H1 (cell line): ENCODE measurements at regions not wholly inside any gene's neighbourhood (a gene's known extent, or its start where the extent isn't known, plus 50 kb on each side); places are given as distances from the start of the nearest gene placed in this dataset.

Experiments used
- CTCF ChIA-PET: fragments of 300-600 bp; sonication (Branson Sonifier 250); formaldehyde crosslinking; loops from one replicate; lab custom pipeline; 2021; ENCODE audit not compliant: partially characterized antibody; lab: Charles Lee
- POLR2A ChIA-PET: fragments of 300-600 bp; sonication (Branson Sonifier 250); formaldehyde crosslinking; loops from one replicate; lab custom pipeline; 2021; ENCODE audit warnings: inconsistent platforms; ENCODE audit not compliant: partially characterized antibody; lab: Charles Lee
- DNase-seq, 2 experiments: peaks; one replicate each; pipeline versions ENCODE4 v3.0.0 to v3.0.0-alpha.2; 2010 to 2022; ENCODE audit warnings: low spot score in 2 of 2, low read depth in 1 of 2, mixed read lengths in 1 of 2
- FAIRE-seq: peaks from 2 replicates; lab custom pipeline; 2011; peaks lifted over from hg19 to GRCh38; lab: Jason Lieb, UNC
- H2AFZ ChIP-seq: 2 replicates; pipeline ENCODE4 v1.8.1; 2012; ENCODE audit warnings: low read length, inconsistent platforms
- H2AK5ac ChIP-seq: 2 replicates; pipeline ENCODE4 v1.6.1; 2013; ENCODE audit warnings: low read depth, low read length
- H2BK120ac ChIP-seq: replicated peaks from 2 replicates; pipeline ENCODE3; 2013; ENCODE audit warnings: low read depth, low read length, inconsistent platforms
- H2BK12ac ChIP-seq: 2 replicates; pipeline ENCODE4 v1.6.1; 2013; ENCODE audit warnings: low read depth, low read length
- H2BK15ac ChIP-seq: 2 replicates; pipeline ENCODE4 v1.6.1; 2013; ENCODE audit warnings: low read length
- H2BK20ac ChIP-seq: 2 replicates; pipeline ENCODE4 v1.6.1; 2013; ENCODE audit warnings: low read length
- H2BK5ac ChIP-seq: 2 replicates; pipeline ENCODE4 v1.6.1; 2013; ENCODE audit warnings: low read depth, low read length
- H3K14ac ChIP-seq: 2 replicates; pipeline ENCODE4 v1.6.1; 2013; ENCODE audit warnings: inconsistent platforms; ENCODE audit not compliant: insufficient read length
- H3K18ac ChIP-seq: 2 replicates; pipeline ENCODE4 v1.6.1; 2013; ENCODE audit warnings: low read length; ENCODE audit errors: extremely low read depth
- H3K23ac ChIP-seq: 2 replicates; pipeline ENCODE4 v1.6.1; 2013; ENCODE audit warnings: inconsistent platforms; ENCODE audit not compliant: insufficient read length
- H3K23me2 ChIP-seq: 2 replicates; pipeline ENCODE4 v1.6.1; 2013; ENCODE audit warnings: low read depth, low read length
- H3K27ac ChIP-seq: 2 replicates; pipeline ENCODE4 v1.6.1; 2011; ENCODE audit warnings: low read depth, low read length, inconsistent platforms
- H3K27me3 ChIP-seq, 4 experiments: replicated peaks in 1 of 4; 1 replicate in 1 of 4; 2 replicates in 3 of 4; pipeline versions ENCODE4 v1.6.1 to v1.8.1; 2011 to 2013; ENCODE audit warnings: low read length in 3 of 4, mild to moderate bottlenecking in 3 of 4, inconsistent platforms in 2 of 4, mixed read lengths in 2 of 4, moderate library complexity in 1 of 4; ENCODE audit not compliant: control insufficient read depth in 3 of 4, insufficient read depth in 3 of 4; ENCODE audit errors: extremely low read depth in 1 of 4
- H3K36me3 ChIP-seq, 4 experiments: 2 replicates each; pipeline versions ENCODE4 v1.6.1 to v1.8.1; 2011 to 2013; ENCODE audit warnings: mild to moderate bottlenecking in 4 of 4, low read length in 3 of 4, moderate library complexity in 2 of 4, control low read depth in 1 of 4, inconsistent platforms in 1 of 4; ENCODE audit not compliant: insufficient read depth in 4 of 4, control insufficient read depth in 2 of 4
- H3K4ac ChIP-seq: replicated peaks from 2 replicates; pipeline ENCODE3; 2013; ENCODE audit warnings: low read length, low read depth, mixed read lengths, inconsistent platforms; ENCODE audit not compliant: insufficient read length
- H3K4me1 ChIP-seq, 4 experiments: replicated peaks in 1 of 4; 1 replicate in 1 of 4; 2 replicates in 3 of 4; pipeline versions ENCODE4 v1.6.1 to v1.8.1; 2011 to 2013; ENCODE audit warnings: low read length in 3 of 4, inconsistent platforms in 2 of 4, mixed read lengths in 1 of 4; ENCODE audit not compliant: insufficient read depth in 4 of 4, control insufficient read depth in 3 of 4
- H3K4me2 ChIP-seq, 2 experiments: 2 replicates each; pipeline versions ENCODE4 v1.6.1 to v1.8.1; 2011 to 2013; ENCODE audit warnings: low read depth in 2 of 2, low read length in 2 of 2, control low read depth in 1 of 2, inconsistent platforms in 1 of 2, mild to moderate bottlenecking in 1 of 2; ENCODE audit not compliant: insufficient read depth in 1 of 2
- H3K4me3 ChIP-seq, 4 experiments: fragments of 200-600, 300-600 bp in 1 of 4; sonication (generic), shearing (Covaris generic), sonication (Bioruptor Twin) in 1 of 4; 2 replicates each; pipeline versions ENCODE4 v1.5.1 to v1.8.1; 2011 to 2016; ENCODE audit warnings: low read length in 4 of 4, low read depth in 3 of 4, control low read depth in 2 of 4, inconsistent platforms in 2 of 4, mild to moderate bottlenecking in 2 of 4, mixed read lengths in 1 of 4, moderate library complexity in 1 of 4; ENCODE audit not compliant: insufficient read depth in 2 of 4; ENCODE audit errors: extremely low read depth in 1 of 4
- H3K56ac ChIP-seq: replicated peaks from 2 replicates; pipeline ENCODE3; 2013; ENCODE audit warnings: low read depth, mild to moderate bottlenecking, mixed read lengths, low read length, inconsistent platforms; ENCODE audit not compliant: insufficient read length
- H3K79me1 ChIP-seq: 2 replicates; pipeline ENCODE4 v1.6.1; 2013; ENCODE audit warnings: low read depth, low read length, control low read depth
- H3K79me2 ChIP-seq, 2 experiments: 2 replicates each; pipeline versions ENCODE4 v1.6.1 to v1.8.1; 2012 to 2013; ENCODE audit warnings: low read length in 2 of 2, mild to moderate bottlenecking in 2 of 2, inconsistent platforms in 1 of 2; ENCODE audit not compliant: insufficient read depth in 2 of 2, control insufficient read depth in 1 of 2
- H3K9ac ChIP-seq, 4 experiments: replicated peaks in 1 of 4; 1 replicate in 1 of 4; 2 replicates in 3 of 4; pipeline versions ENCODE4 v1.6.1 to v1.8.1; 2011 to 2013; ENCODE audit warnings: low read depth in 3 of 4, low read length in 3 of 4, control low read depth in 2 of 4, mild to moderate bottlenecking in 2 of 4, moderate library complexity in 2 of 4, inconsistent platforms in 1 of 4; ENCODE audit errors: extremely low read depth in 1 of 4
- H3K9me3 ChIP-seq, 2 experiments: 2 replicates each; pipeline versions ENCODE4 v1.6.1 to v1.8.1; 2012 to 2013; ENCODE audit warnings: mild to moderate bottlenecking in 2 of 2, moderate library complexity in 2 of 2, control low read depth in 1 of 2, inconsistent platforms in 1 of 2, low read depth in 1 of 2, low read length in 1 of 2, mixed read lengths in 1 of 2; ENCODE audit not compliant: insufficient read depth in 2 of 2
- H4K20me1 ChIP-seq, 2 experiments: replicated peaks in 1 of 2; 2 replicates each; pipeline versions ENCODE3 to v1.8.1; 2011 to 2013; ENCODE audit warnings: inconsistent platforms in 2 of 2, low read length in 2 of 2, mild to moderate bottlenecking in 1 of 2; ENCODE audit not compliant: insufficient read depth in 2 of 2, control insufficient read depth in 1 of 2
- H4K5ac ChIP-seq: 2 replicates; pipeline ENCODE4 v1.6.1; 2013; ENCODE audit warnings: low read length, low read depth, mixed read lengths, inconsistent platforms; ENCODE audit not compliant: insufficient read length
- H4K8ac ChIP-seq: 2 replicates; pipeline ENCODE4 v1.8.0; 2013; ENCODE audit warnings: mild to moderate bottlenecking, moderate library complexity, low read length, inconsistent platforms; ENCODE audit not compliant: insufficient read depth; ENCODE audit errors: extremely low read depth
- H4K91ac ChIP-seq: replicated peaks from 2 replicates; pipeline ENCODE3; 2013; ENCODE audit warnings: low read length, mixed read lengths, inconsistent platforms; ENCODE audit not compliant: insufficient read length
- BACH1 ChIP-seq: IDR thresholded peaks from 2 replicates; pipeline ENCODE4 v1.6.1; 2012; ENCODE audit warnings: low read length, improper control_type of control experiment
- CHD1 ChIP-seq: IDR thresholded peaks from 2 replicates; pipeline ENCODE4 v1.6.1; 2012; ENCODE audit warnings: low read depth, low read length, improper control_type of control experiment
- CHD2 ChIP-seq: IDR thresholded peaks from 2 replicates; pipeline ENCODE4 v1.6.1; 2012; ENCODE audit warnings: low read length, improper control_type of control experiment
- CREB1 ChIP-seq: IDR thresholded peaks from 2 replicates; pipeline ENCODE4 v1.6.1; 2012; ENCODE audit warnings: inconsistent platforms
- E2F6 ChIP-seq: IDR thresholded peaks from 2 replicates; pipeline ENCODE4 v1.6.1; 2012; ENCODE audit warnings: inconsistent platforms
- EGR1 ChIP-seq: IDR thresholded peaks from 2 replicates; pipeline ENCODE4 v1.6.1; 2011; ENCODE audit warnings: low read depth, low read length, borderline replicate concordance
- FOSL1 ChIP-seq: IDR thresholded peaks from 2 replicates; pipeline ENCODE4 v1.6.1; 2011; ENCODE audit warnings: mild to moderate bottlenecking, low read depth, low read length, moderate library complexity; ENCODE audit not compliant: insufficient read depth
- GABPA ChIP-seq: IDR thresholded peaks from 2 replicates; pipeline ENCODE4 v1.6.1; 2011; ENCODE audit warnings: mild to moderate bottlenecking, low read length, moderate library complexity, borderline replicate concordance; ENCODE audit not compliant: insufficient read depth
- KDM5A ChIP-seq: fragments of 200-600 bp; IDR thresholded peaks from 2 replicates; pipeline ENCODE4 v1.7.1; 2012; ENCODE audit warnings: mild to moderate bottlenecking, low read length, inconsistent platforms, mixed read lengths
- MAFK ChIP-seq: IDR thresholded peaks from 2 replicates; pipeline ENCODE4 v1.6.1; 2012; ENCODE audit warnings: low read depth, mild to moderate bottlenecking, improper control_type of control experiment, low read length
- SIX5 ChIP-seq: IDR thresholded peaks from 2 replicates; pipeline ENCODE4 v1.6.1; 2011; ENCODE audit warnings: mild to moderate bottlenecking, low read depth, low read length
- SP2 ChIP-seq: IDR thresholded peaks from 2 replicates; pipeline ENCODE4 v1.6.1; 2012; ENCODE audit warnings: mild to moderate bottlenecking, low read length, inconsistent platforms
- SP4 ChIP-seq: IDR thresholded peaks from 2 replicates; pipeline ENCODE4 v1.6.1; 2012; ENCODE audit warnings: low read length, inconsistent platforms

DNA sequence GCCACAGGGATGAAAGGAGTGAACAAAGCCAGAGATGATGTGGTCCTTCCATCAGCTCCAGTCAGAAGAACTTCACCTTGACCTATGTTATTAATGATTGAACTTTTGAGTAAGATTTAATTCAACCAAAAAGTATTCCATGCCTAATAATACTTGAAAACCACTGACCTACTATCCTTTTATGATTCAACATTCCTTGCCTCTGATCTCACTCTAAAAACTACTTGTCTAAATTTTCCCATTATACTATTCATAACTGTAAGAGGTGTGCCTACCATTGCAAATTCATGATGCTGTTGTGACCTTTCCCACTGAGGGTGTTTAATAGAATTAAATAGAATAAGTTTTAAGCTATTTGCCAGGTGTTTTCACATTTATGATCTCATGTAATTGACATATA lies 164.7 kb upstream of the GUCY1A2 start:
- Histone ChIP-seq H2AFZ (no peak overlapping the region), H3K18ac (no peak overlapping the region), H3K14ac (no peak overlapping the region), H3K23ac (no peak overlapping the region), H2BK12ac (no peak overlapping the region), H3K9ac (no peak overlapping the region), H3K4me2 (no peak overlapping the region), H3K4ac (no peak overlapping the region), H3K36me3 (no peaks in the 10 kb centered on the region), H3K4me1 (no peaks in the 10 kb centered on the region), H3K79me1 (no peaks in the 10 kb centered on the region), H3K4me3 (no peak overlapping the region), H2BK15ac (no peak overlapping the region), H2BK5ac (no peak overlapping the region), H3K9me3 (no peaks in the 10 kb centered on the region), H3K23me2 (no peaks in the 10 kb centered on the region), H4K91ac (no peak overlapping the region), H2AK5ac (no peak overlapping the region), H3K79me2 (no peaks in the 10 kb centered on the region), H3K27ac (no peak overlapping the region), H4K20me1 (no peaks in the 10 kb centered on the region), H3K27me3 (no peaks in the 10 kb centered on the region), H3K56ac (no peak overlapping the region), H4K5ac (no peak overlapping the region), H4K8ac (no peak overlapping the region), H2BK20ac (no peak overlapping the region), H2BK120ac (no peak overlapping the region)
- ChIA-PET POLR2A (no interaction called here), CTCF (interaction anchor here (1.0 to 1.1 kb wide), 2 partner anchors 54 to 72 kb away, joined by 3 to 4 read pairs; no protein-coding TSS in a partner anchor)
- FAIRE-seq (no peak), DNase-seq (no peak)
- TF ChIP-seq FOSL1 (no peak), CHD2 (no peak), GABPA (no peak), CHD1 (no peak), SIX5 (no peak), SP2 (no peak), SP4 (no peak), EGR1 (no peak), KDM5A (no peak), BACH1 (no peak), CREB1 (no peak), MAFK (no peak), E2F6 (no peak)
